LNCaP clone FGC (cell line): ENCODE measurements at regions not wholly inside any gene's neighbourhood (a gene's known extent, or its start where the extent isn't known, plus 50 kb on each side); places are given as distances from the start of the nearest gene placed in this dataset.
A peak's percentile ranks its signal among the peaks of the same experiment; 100 is the strongest.

ENCODE experiments used
- DNase-seq: peaks from one replicate; pipeline ENCODE4 v3.0.0-alpha.2; 2011; ENCODE audit warnings: low read depth
- H3K4me3 ChIP-seq: 2 replicates; pipeline ENCODE4 v1.5.1; 2011; ENCODE audit warnings: mild to moderate bottlenecking, low read depth, low read length, control low read depth
- TF ChIP-seq, protein P1 (sequence below): IDR thresholded peaks from 2 replicates; pipeline ENCODE4 v1.5.1; 2012; ENCODE audit warnings: mild to moderate bottlenecking; ENCODE audit not compliant: control insufficient read depth, insufficient read depth; ENCODE audit errors: extremely low read depth

DNA sequence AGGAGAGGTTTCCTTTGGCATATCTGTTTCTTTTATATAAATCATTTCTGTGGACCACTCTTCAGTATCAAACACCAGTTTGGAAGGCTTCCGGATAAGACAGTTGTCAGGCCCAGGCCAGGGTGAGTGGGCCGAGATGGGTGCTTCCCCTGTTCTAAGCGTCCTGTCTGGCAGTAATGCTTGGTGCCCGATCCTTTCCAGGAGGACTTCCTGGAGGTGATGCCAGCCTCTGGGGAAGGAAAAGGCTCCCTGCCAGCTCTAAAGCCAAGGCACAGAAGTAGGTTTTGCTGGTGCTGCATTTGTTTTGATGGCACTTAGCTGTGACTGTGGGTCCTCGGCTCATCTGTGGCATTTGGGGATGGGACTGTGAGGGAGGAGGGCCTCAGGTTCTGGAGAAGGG, 124.4 kb upstream of the RTL1 start:
- no peak for DNase-seq
- no peak overlapping the region for H3K4me3 ChIP-seq
- TF ChIP-seq, protein P1, sequence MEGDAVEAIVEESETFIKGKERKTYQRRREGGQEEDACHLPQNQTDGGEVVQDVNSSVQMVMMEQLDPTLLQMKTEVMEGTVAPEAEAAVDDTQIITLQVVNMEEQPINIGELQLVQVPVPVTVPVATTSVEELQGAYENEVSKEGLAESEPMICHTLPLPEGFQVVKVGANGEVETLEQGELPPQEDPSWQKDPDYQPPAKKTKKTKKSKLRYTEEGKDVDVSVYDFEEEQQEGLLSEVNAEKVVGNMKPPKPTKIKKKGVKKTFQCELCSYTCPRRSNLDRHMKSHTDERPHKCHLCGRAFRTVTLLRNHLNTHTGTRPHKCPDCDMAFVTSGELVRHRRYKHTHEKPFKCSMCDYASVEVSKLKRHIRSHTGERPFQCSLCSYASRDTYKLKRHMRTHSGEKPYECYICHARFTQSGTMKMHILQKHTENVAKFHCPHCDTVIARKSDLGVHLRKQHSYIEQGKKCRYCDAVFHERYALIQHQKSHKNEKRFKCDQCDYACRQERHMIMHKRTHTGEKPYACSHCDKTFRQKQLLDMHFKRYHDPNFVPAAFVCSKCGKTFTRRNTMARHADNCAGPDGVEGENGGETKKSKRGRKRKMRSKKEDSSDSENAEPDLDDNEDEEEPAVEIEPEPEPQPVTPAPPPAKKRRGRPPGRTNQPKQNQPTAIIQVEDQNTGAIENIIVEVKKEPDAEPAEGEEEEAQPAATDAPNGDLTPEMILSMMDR = no peak

DNA sequence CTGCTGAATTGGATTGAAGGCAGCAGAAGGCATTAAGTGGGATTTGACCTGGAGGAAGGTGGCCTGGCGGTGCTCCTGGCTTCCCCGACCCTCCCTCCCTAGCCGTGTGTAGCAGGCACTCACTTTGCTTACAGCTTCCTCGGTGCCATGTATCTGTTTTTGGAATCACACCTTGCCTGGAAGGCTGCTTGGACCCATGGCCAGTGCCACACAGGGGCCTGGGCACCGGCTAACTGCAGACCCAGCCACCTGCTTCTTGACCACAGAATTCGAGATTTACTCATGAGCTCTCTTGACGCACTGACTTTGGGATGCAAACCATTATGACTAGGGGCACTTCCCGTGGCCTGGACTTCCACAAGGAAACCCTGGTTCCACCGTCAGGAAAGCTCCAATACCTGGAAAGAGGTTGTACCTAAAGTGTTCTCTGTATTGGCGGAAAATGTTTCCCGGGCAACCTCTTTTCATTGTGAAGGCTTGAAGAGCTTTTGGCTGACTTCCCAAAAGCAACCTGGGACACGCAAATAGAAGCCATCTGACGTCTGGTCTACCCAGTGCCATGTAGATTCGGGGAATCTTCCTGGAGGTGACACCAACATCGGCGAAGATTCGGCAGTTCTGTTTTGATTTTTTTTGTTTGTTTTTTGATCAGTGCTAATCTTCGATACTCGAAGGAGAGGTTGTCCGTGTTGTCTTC, 125.6 kb upstream of the RTL1 start:
- no peak overlapping the region for H3K4me3 ChIP-seq
- no peak for DNase-seq
- TF ChIP-seq, protein P1 = no peak

DNA sequence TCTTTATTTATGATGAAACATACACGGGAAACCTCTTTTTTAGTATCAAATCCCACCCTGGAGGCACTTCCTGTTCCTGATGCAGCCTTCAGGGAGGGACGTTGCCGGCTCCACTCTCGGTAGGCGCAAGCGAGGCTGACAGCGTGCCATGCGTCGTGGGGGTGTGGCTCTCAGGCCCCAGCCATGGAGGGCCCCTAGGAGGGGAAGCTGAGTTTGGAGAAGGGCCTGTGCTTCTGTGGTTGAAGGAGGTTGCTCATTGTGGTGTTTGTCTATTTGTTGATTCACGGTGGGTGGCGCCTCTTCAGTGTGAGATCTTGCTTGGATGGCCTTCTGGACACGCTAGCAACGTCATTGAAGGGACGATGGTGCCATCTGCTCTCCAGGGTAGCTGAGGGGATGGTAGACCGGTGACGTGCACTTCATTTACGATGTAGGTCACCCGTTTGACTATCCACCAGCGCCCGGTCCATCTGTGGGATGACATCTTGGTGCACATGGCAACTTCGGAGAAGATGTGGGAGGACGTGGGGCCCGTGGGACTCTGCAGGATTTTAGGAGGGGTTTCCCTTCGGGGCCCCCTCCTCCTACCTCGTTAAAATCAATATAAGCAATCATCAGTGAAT, 126.3 kb upstream of the RTL1 start:
- TF ChIP-seq, protein P1 = no peak
- no peak overlapping the region for H3K4me3 ChIP-seq
- DNase-seq = no peak

DNA sequence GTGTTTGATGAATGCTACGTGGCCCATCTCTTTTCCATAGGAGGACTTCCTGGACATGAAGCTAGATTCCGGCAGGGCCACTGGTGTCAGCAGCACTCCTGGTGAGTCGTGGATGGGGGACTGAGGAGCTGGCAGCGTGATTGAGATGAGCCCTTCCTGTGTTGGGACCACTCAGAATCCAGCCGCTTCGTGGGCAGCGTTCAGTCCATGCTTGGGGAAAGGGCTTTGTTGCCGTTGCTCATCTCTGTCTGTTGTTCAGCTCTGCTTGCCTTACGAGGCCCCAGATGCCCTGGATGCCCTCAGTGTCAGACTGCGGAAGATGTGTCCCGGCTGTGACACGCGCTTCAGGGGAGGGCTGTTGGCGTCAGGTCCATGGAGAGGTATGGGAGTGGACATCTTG, 127.1 kb upstream of the RTL1 start:
- DNase-seq = no peak
- H3K4me3 ChIP-seq = no peak overlapping the region
- TF ChIP-seq, protein P1 = no peak

DNA sequence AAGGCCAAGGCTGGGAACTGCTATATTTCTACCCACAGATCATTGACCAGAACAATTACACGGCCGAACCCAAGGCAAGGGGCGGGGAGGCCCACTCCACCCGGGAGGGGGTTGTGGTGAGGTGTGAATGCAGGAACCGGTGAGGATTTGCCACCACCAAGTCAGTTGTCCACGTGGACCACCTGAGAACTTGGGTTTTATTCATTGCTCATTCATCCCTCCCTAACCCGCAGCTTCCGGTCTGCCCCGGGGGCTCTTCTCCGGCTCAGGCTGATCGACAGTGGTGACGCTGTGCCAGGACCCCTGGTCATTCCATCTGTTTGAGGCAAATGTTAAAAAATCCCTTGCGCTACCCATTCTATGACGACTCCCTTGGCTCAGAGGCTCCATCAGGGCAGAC, 127.7 kb upstream of the RTL1 start:
- DNase-seq = no peak
- TF ChIP-seq, protein P1 = no peak
- H3K4me3 ChIP-seq = no peak overlapping the region

DNA sequence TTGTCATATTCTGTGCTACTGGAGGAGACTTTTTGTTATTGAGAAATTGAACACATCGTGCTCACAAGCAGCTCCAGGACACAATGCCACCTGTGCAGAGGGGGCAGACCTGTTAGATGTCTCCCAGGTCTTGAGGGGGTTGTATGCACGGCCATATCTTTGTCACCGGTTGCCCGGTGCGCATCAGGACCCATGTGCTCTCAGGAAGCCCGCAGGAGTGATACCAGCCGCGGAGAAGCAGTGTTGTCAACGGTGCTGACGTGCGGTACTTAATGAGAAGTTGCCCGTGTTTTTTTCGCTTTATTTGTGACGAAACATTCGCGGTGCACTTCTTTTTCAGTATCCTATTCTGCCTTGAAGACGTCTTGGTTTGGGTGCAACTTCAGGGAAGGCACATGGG, 128.2 kb upstream of the RTL1 start:
- TF ChIP-seq, protein P1 = no peak
- H3K4me3 ChIP-seq = no peak overlapping the region
- no peak for DNase-seq

DNA sequence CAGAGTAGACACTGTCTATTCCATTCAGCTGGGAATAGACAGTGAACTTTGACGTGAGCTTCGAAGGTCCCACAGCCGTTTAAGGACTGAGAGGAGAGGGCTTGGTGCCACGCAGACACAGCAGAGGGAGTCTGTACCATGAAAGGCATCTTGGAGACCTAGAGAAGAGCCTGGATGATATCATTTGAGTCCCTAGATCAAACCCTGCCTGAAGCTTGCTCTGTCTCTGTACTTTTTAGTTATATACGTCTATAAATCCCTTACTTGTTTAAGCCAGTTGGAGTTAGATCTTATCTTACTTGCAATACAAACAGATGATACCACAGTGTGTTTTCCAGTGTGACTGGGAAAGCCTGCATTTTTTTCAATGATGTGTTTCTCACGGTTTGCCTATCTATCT, 128.9 kb upstream of the RTL1 start:
- peak; percentile 15 for DNase-seq
- TF ChIP-seq, protein P1 = no peak
- no peak overlapping the region for H3K4me3 ChIP-seq
